Coronary artery (tissue), 2 donors: ENCODE measurements at regions not wholly inside any gene's neighbourhood (a gene's known extent, or its start where the extent isn't known, plus 50 kb on each side); places are given as distances from the start of the nearest gene placed in this dataset.

ENCODE experiments used
- DNase-seq: peaks from one replicate; pipeline ENCODE4 v3.0.0-alpha.2; 2017; ENCODE audit warnings: low spot score
- H3K27ac ChIP-seq, 2 donors: fragments of 200-600 bp; sonication (generic); one replicate each; pipeline ENCODE4 v1.5.1; 2016 to 2019
- H3K4me3 ChIP-seq: fragments of 200-600 bp; sonication (generic); 2 replicates; pipeline ENCODE4 v1.5.1; 2016; ENCODE audit warnings: mild to moderate bottlenecking, moderate library complexity
- CTCF ChIP-seq: fragments of 200-600 bp; sonication (generic); IDR thresholded peaks from one replicate; pipeline ENCODE4 v1.5.1; 2019; ENCODE audit warnings: antibody characterized with exemption

DNA sequence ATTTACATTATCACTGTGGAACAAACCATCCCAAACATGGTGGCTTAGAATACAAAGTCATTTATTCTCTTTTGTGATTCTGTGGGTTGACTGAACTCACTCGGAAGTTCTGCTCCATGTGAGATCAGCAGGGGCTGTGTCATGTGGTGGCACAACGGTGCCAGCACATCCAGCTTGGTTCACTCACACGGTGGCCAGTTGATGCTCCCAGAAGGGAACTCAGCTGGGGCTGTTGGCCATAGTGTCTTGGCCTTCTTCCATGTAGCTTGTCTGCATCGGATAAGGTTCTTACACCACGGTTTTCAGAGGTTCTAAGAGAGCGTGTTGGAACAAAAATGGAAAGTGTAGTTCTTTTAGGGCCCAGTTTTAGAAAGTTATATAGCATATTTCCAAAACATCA is 312.7 kb downstream of the DMRT2 start:
- TF ChIP-seq CTCF, result no peak
- H3K4me3 ChIP-seq, result no peak overlapping the region
- no peak overlapping the region for H3K27ac ChIP-seq
- DNase-seq, result no peak

DNA sequence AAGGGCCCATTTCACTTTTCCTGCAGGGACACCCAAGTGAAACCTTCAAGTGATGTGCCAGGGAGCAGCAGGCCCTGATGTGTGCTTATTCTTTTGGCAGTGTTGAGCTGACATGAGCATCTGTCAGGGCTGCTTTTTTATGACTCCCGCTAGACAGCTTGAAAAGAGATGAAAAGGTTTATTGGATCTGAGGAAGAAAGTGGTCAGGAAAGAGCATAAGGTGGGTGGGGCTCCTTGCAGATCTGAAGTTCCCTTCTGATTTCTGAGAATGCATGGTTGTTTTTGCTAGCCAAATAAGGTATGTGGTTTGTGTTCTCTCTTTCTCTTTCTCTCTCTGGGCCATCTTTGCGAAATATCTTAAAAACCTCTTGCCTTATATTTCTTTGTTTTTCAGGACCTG is 316.1 kb downstream of the DMRT2 start:
- no peak for DNase-seq
- no peak overlapping the region for H3K27ac ChIP-seq
- TF ChIP-seq CTCF, result no peak
- H3K4me3 ChIP-seq, result no peak overlapping the region

- DNase-seq, result no peak
- Histone ChIP-seq H3K4me3 (no peak overlapping the region), H3K27ac (no peak overlapping the region)
- TF ChIP-seq CTCF, result no peak
These were observed 319.1 kb downstream of the DMRT2 start for GRCh38 chr9:1369297-1369696.

DNA sequence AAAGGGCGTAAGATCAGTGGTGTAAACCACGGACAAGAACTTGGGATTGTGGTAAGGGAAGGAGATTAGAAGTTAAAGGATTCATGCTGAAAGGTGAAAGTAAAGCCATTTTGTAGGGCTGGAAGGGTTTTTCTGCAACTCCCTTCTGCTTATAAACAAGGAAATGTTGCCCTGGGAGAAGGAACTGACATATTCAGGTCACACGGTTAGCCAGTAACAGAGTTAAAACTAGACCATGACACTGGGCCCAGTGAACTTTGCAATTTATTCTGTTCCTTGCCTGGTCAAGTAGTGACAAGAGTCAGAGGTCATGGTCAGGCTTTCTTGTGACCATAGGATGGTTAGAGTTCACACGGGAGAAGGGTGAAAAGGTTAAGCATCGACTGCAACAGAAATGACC is 323.3 kb downstream of the DMRT2 start:
- no peak for TF ChIP-seq CTCF
- Histone ChIP-seq H3K4me3 (no peak overlapping the region), H3K27ac (no peak overlapping the region)
- no peak for DNase-seq

DNA sequence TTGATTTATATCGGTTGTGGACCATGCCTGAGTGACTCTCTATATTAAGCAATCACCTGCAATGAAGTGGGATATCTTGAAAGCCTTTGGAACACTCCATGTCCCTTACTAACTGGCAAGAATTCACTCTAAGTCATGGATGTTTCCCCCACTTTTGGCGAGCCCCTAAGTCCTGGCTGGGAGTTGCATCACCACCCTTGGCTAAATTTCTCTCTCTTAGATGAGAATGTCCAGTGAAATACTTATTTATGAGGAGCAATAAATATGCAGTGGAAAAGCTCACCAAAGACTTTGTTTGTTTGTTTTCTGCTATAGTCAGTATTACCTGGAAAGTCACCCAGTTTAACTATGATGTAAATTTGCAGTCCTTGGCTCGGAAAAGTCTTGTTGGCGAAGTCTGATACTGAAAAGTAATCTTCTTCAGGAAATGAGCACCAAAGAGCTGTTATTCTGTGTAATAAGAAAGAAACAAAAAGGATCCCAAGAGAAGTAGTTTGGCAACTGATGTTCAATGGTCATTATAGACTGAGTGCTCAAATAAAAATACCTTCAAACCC is 333.8 kb downstream of the DMRT2 start:
- no peak for DNase-seq
- Histone ChIP-seq H3K4me3 (no peak overlapping the region), H3K27ac (no peak overlapping the region)
- TF ChIP-seq CTCF, result no peak

GRCh38 chr9:1384816-1385215 is 334.7 kb downstream of the DMRT2 start:
- no peak overlapping the region for H3K4me3 ChIP-seq
- no peak overlapping the region for H3K27ac ChIP-seq
- no peak for TF ChIP-seq CTCF
- DNase-seq, result no peak

DNA sequence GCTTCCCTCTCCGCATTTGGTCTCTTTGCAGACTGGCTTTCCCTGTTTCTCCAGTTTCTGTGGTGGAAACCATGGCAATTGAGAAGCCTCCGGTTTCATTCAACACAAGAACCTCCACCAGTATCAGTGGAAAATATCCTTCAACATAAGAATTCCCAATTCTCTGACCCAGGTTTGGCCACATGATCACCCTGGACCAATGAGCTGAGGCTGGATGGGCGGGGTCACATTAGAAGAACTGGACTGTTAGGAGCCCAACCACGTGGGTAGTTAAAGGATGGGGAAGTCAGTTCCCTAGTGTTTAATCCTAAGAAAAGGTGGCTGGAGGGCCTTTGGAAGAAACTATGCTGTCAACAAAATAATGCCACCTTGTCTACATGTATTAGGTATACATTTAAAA is 336.3 kb downstream of the DMRT2 start:
- no peak for DNase-seq
- Histone ChIP-seq H3K27ac (no peak overlapping the region), H3K4me3 (no peak overlapping the region)
- TF ChIP-seq CTCF, result no peak
